ENCODE measurements at regions not wholly inside any gene's neighbourhood (a gene's known extent, or its start where the extent isn't known, plus 50 kb on each side); places are given as distances from the start of the nearest gene placed in this dataset.
A peak's percentile ranks its signal among the peaks of the same experiment; 100 is the strongest.

DNA sequence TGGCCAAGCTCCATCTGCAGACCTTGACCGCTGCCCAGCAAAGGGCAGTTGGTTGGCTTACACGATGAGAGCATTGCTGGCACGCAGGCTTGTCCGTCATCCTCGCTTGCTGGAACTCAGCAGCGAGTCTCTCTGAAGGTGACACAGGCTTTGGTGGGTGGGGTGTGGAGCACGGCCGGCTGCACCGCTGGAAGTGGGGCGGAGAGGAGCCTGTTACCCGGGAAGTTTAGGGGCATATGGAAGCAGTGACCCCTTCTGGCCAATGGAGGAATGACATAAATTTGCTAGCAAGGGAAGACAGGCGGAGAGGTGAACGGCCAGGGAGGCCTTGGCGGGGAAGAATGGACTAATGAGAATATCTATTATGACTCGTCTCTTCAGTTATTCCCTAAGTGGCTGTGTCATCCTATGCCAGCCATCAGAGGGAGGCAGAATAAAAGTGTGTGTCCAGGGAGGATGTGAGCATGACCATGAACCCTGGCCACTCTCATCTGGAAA lies 65.9 kb upstream of the SDK2 start:
- Mint-ChIP-seq H3K9me3 (ENCODE audit: unreplicated experiment) (peaks cover under 1% of the 10 kb centered on the region), H3K4me3 (ENCODE audit: unreplicated experiment) (no peak overlapping the region), H3K27me3 (ENCODE audit: insufficient read depth, unreplicated experiment) (peaks cover 37% of the 10 kb centered on the region), H3K27ac (ENCODE audit: low read depth, unreplicated experiment) (no peak overlapping the region), H3K36me3 (ENCODE audit: insufficient read depth, unreplicated experiment) (no peaks in the 10 kb centered on the region), H3K4me1 (ENCODE audit: insufficient read depth, unreplicated experiment) (no peaks in the 10 kb centered on the region)
- intact Hi-C loops (cut with micrococcal nuclease) = loop anchor here (1.0 to 5.0 kb wide), 3 partner anchors 53 to 281 kb away; no protein-coding TSS in a partner anchor
- TF ChIP-seq, protein P1, sequence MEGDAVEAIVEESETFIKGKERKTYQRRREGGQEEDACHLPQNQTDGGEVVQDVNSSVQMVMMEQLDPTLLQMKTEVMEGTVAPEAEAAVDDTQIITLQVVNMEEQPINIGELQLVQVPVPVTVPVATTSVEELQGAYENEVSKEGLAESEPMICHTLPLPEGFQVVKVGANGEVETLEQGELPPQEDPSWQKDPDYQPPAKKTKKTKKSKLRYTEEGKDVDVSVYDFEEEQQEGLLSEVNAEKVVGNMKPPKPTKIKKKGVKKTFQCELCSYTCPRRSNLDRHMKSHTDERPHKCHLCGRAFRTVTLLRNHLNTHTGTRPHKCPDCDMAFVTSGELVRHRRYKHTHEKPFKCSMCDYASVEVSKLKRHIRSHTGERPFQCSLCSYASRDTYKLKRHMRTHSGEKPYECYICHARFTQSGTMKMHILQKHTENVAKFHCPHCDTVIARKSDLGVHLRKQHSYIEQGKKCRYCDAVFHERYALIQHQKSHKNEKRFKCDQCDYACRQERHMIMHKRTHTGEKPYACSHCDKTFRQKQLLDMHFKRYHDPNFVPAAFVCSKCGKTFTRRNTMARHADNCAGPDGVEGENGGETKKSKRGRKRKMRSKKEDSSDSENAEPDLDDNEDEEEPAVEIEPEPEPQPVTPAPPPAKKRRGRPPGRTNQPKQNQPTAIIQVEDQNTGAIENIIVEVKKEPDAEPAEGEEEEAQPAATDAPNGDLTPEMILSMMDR (IDR thresholded peaks at IDR 0.05; ENCODE audit: unreplicated experiment) = peak; percentile 82
- POLR2A ChIA-PET = no interaction called here
- BruUV-seq (replicated peaks) = no TSS peak
- CTCF ChIA-PET = interaction anchor here (0.6 to 4.9 kb wide), 17 partner anchors 9 to 284 kb away, joined by 3 to 41 read pairs (median 3); no protein-coding TSS in a partner anchor
- DNase-seq (ENCODE audit: unreplicated experiment) = peak; percentile 56

DNA sequence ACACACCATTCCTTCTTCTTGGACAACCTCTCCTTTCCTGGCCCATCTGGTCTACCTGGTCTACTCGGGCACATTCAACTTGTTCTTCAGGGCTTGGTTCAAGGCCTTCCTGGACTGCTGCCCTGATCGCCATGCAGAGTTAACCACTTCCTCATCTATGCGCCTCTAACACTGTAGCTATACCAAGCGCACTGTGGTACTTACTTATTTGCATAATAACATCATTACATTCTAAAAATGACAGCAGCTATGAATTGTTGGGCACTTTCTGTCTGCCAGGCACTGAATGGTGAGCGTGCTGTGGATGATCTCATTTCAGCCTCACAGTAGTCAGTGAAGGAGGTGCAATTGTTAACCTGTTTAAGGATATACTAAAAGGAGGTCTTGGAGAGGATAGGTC lies 66.9 kb upstream of the SDK2 start:
- BruUV-seq (replicated peaks) = no TSS peak
- no peak for DNase-seq (ENCODE audit: unreplicated experiment)
- H3K27me3 Mint-ChIP-seq (ENCODE audit: insufficient read depth, unreplicated experiment) = peaks cover 45% of the 10 kb centered on the region
- intact Hi-C loops (cut with micrococcal nuclease) = loop anchor here (2.0 to 5.0 kb wide), 2 partner anchors 54 to 131 kb away; no protein-coding TSS in a partner anchor
- TF ChIP-seq, protein P1 (IDR thresholded peaks at IDR 0.05; ENCODE audit: unreplicated experiment) = no peak
- POLR2A ChIA-PET = no interaction called here
- no peak overlapping the region for H3K27ac Mint-ChIP-seq (ENCODE audit: low read depth, unreplicated experiment)
- CTCF ChIA-PET = interaction anchor here (0.7 to 4.9 kb wide), 5 partner anchors 9 to 281 kb away, joined by 3 to 41 read pairs (median 5); no protein-coding TSS in a partner anchor
- H3K4me3 Mint-ChIP-seq (ENCODE audit: unreplicated experiment) = no peak overlapping the region
- H3K36me3 Mint-ChIP-seq (ENCODE audit: insufficient read depth, unreplicated experiment) = no peaks in the 10 kb centered on the region
- no peaks in the 10 kb centered on the region for H3K4me1 Mint-ChIP-seq (ENCODE audit: insufficient read depth, unreplicated experiment)
- no peaks in the 10 kb centered on the region for H3K9me3 Mint-ChIP-seq (ENCODE audit: unreplicated experiment)

DNA sequence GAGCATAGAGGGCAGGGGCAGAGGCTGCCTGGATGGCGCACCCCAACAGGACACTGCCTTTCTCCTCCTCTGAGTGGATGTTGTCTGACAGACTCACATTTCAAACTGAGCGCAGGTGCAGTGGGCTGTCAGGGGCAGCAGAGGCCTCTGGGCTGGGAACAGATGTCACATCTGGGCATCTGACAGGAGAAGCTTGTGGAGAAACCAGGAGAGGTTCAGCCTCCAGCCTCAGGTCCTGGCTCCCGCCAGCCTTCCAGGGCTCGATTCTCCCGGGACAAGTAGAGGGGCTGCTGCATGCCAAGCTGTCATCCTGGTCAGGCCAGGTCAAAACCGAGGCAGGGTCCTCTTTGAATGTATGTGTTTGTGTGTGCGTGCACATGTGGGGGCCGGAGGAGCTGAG lies 67.7 kb upstream of the SDK2 start:
- no peaks in the 10 kb centered on the region for H3K4me1 Mint-ChIP-seq (ENCODE audit: insufficient read depth, unreplicated experiment)
- CTCF ChIA-PET = interaction anchor here (1.0 to 4.9 kb wide), 3 partner anchors 11 to 282 kb away, joined by 4 to 41 read pairs (median 5); no protein-coding TSS in a partner anchor
- POLR2A ChIA-PET = no interaction called here
- H3K4me3 Mint-ChIP-seq (ENCODE audit: unreplicated experiment) = no peak overlapping the region
- peaks cover 52% of the 10 kb centered on the region for H3K27me3 Mint-ChIP-seq (ENCODE audit: insufficient read depth, unreplicated experiment)
- no peaks in the 10 kb centered on the region for H3K9me3 Mint-ChIP-seq (ENCODE audit: unreplicated experiment)
- BruUV-seq (replicated peaks) = no TSS peak
- intact Hi-C loops (cut with micrococcal nuclease) = loop anchor here (2.0 to 5.0 kb wide), 2 partner anchors 55 to 130 kb away; no protein-coding TSS in a partner anchor
- H3K36me3 Mint-ChIP-seq (ENCODE audit: insufficient read depth, unreplicated experiment) = no peaks in the 10 kb centered on the region
- no peak for DNase-seq (ENCODE audit: unreplicated experiment)
- TF ChIP-seq, protein P1 (IDR thresholded peaks at IDR 0.05; ENCODE audit: unreplicated experiment) = no peak
- H3K27ac Mint-ChIP-seq (ENCODE audit: low read depth, unreplicated experiment) = no peak overlapping the region

DNA sequence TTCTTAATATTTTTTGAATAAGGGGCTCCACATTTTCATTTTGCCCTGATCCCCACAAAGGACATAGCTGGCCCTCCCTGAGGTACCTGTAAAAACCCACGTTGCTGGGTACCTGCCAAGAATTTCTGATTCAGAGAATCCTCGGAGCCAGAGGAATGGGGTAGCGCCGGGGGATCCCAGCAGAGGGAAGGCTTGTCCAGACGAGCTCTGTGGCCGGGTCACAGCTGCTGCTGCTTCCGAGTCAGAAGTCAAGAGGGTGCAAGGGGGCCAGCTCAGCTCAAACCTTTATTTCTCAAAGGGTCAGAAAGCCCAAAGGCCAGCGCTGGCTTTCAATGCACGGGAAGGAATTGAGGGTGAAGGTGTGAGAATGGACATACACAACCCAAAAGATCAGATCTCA lies 68.9 kb upstream of the SDK2 start:
- Mint-ChIP-seq H3K36me3 (ENCODE audit: insufficient read depth, unreplicated experiment) (no peaks in the 10 kb centered on the region), H3K9me3 (ENCODE audit: unreplicated experiment) (no peaks in the 10 kb centered on the region), H3K4me3 (ENCODE audit: unreplicated experiment) (no peak overlapping the region), H3K27ac (ENCODE audit: low read depth, unreplicated experiment) (no peak overlapping the region), H3K4me1 (ENCODE audit: insufficient read depth, unreplicated experiment) (no peaks in the 10 kb centered on the region), H3K27me3 (ENCODE audit: insufficient read depth, unreplicated experiment) (peaks cover 63% of the 10 kb centered on the region)
- ChIA-PET POLR2A (no interaction called here), CTCF (interaction anchor here (0.6 to 1.0 kb wide), 2 partner anchors 68 to 144 kb away, joined by 3 to 4 read pairs; no protein-coding TSS in a partner anchor)
- TF ChIP-seq, protein P1 (IDR thresholded peaks at IDR 0.05; ENCODE audit: unreplicated experiment) = no peak
- intact Hi-C loops (cut with micrococcal nuclease) = loop anchor here (5.0 kb wide), 1 partner anchor 129 kb away; no protein-coding TSS in a partner anchor
- BruUV-seq (replicated peaks) = no TSS peak
- peak; percentile 61 for DNase-seq (ENCODE audit: unreplicated experiment)
